A673 (cell line): ENCODE measurements at regions not wholly inside any gene's neighbourhood (a gene's known extent, or its start where the extent isn't known, plus 50 kb on each side); places are given as distances from the start of the nearest gene placed in this dataset.

ENCODE experiments used
- BruUV-seq: library from RNA; stranded (reverse); fragments of 400-500 nt; replicated peaks from 2 replicates; lab custom pipeline; 2021; lab: Mats Ljungman, UMichigan
- CTCF ChIA-PET: fragments of 300-600 bp; sonication (Branson Sonifier 250); formaldehyde crosslinking; loops from one replicate; lab custom pipeline; 2022; ENCODE audit warnings: antibody characterized with exemption; lab: Charles Lee
- POLR2A ChIA-PET: fragments of 300-600 bp; sonication (Branson Sonifier 250); formaldehyde crosslinking; loops from one replicate; lab custom pipeline; 2022; ENCODE audit warnings: antibody characterized with exemption; ENCODE audit not compliant: low non-redundant PET; lab: Charles Lee
- DNase-seq: peaks from one replicate; pipeline ENCODE4 v3.0.0-alpha.2; 2015; ENCODE audit warnings: low spot score
- H3K27ac ChIP-seq: fragments of 200-600 bp; sonication (generic); 2 replicates; pipeline ENCODE4 v1.5.1; 2016; ENCODE audit warnings: mixed run types, low read depth, mild to moderate bottlenecking, mixed read lengths, antibody characterized with exemption, low read length; ENCODE audit not compliant: poor library complexity, severe bottlenecking
- H3K27me3 ChIP-seq: fragments of 200-600 bp; sonication (generic); replicated peaks from 2 replicates; pipeline ENCODE4 v1.6.1; 2017; ENCODE audit warnings: mixed run types, low read depth, mild to moderate bottlenecking, mixed read lengths, antibody characterized with exemption, low read length; ENCODE audit not compliant: insufficient read depth, poor library complexity
- H3K36me3 ChIP-seq: fragments of 200-600 bp; sonication (generic); 2 replicates; pipeline ENCODE4 v1.6.1; 2016; ENCODE audit warnings: mixed run types, mild to moderate bottlenecking, mixed read lengths, antibody characterized with exemption, low read length; ENCODE audit not compliant: insufficient read depth, poor library complexity, severe bottlenecking
- H3K4me1 ChIP-seq: fragments of 200-600 bp; sonication (generic); 2 replicates; pipeline ENCODE4 v1.6.1; 2017; ENCODE audit warnings: mixed run types, mild to moderate bottlenecking, mixed read lengths, antibody characterized with exemption, low read length; ENCODE audit not compliant: insufficient read depth, poor library complexity, severe bottlenecking
- H3K4me3 ChIP-seq: fragments of 200-600 bp; sonication (generic); 2 replicates; pipeline ENCODE4 v1.5.1; 2016; ENCODE audit warnings: low read depth, mixed run types, mild to moderate bottlenecking, mixed read lengths, low read length; ENCODE audit not compliant: poor library complexity, severe bottlenecking
- H3K9me3 ChIP-seq: fragments of 200-600 bp; sonication (generic); 2 replicates; pipeline ENCODE4 v1.6.1; 2016; ENCODE audit warnings: mixed run types, low read depth, mild to moderate bottlenecking, mixed read lengths, antibody characterized with exemption, low read length; ENCODE audit not compliant: poor library complexity, severe bottlenecking
- EZH2 ChIP-seq: fragments of 200-600 bp; sonication (generic); IDR thresholded peaks from 2 replicates; pipeline ENCODE4 v1.6.1; 2017; ENCODE audit warnings: borderline replicate concordance, low read depth, mild to moderate bottlenecking, mixed read lengths, antibody characterized with exemption, low read length; ENCODE audit not compliant: poor library complexity, severe bottlenecking
- intact Hi-C: fragments of 100-400 bp; cut with micrococcal nuclease; formaldehyde crosslinking; loops from one replicate; pipeline ENCODE4 v1.10.0; 2022; ENCODE audit not compliant: unreplicated experiment
- TF ChIP-seq, protein P1 (sequence below): fragments of 300-800, 200-600 bp; sonication (generic); conservative IDR thresholded peaks from 2 replicates; pipeline ENCODE4 v1.5.1; 2017; ENCODE audit warnings: low read depth, mild to moderate bottlenecking, antibody characterized with exemption, low read length, moderate library complexity, mixed read lengths

DNA sequence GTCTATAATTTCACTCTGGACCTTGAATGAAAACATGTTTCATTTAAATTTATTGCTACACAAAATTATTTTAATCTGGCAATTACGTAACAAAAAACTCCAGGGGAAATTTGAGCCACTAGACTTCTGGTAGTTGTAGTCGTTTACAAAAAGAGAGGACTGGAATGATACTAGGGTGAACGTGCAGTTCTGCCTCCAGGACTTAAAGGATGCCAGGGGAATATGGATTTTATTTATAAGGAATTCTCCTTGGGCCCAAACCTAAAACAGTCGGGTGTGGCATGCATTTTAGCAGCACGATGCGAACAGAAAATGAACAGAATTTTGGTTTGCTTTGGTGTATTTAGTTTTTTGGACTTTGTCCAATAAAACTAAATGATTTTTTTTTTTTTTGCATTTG, 76.9 kb downstream of the PRL start:
- POLR2A ChIA-PET, result no interaction called here

DNA sequence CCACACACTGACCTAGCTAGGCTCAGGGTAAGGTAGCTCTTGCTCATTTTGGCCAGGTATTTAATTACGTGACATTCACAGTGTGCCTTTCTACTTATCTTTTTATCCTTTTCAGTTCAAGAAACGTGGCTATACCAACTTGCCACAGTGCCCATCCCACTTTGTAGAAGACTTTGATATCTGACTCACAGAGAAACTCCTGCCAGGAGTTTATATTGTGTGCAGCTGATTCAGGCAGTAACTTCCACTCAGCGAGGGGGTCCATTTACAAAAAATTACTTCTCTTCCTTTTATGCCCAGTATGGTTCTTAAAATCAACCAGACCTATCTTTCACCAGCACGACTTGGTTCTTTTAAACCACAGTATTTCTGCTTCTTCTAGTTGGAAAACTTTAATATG, 75.6 kb downstream of the PRL start:
- H3K36me3 ChIP-seq, result no peaks in the 10 kb centered on the region
- no peaks in the 10 kb centered on the region for H3K9me3 ChIP-seq
- ChIA-PET POLR2A (no interaction called here), CTCF (interaction anchor here (0.6 kb wide), 1 partner anchor 44 kb away, joined by 5 read pairs; no protein-coding TSS in a partner anchor)
- H3K27me3 ChIP-seq, result no peaks in the 10 kb centered on the region
- no peak for DNase-seq
- no peak overlapping the region for H3K4me3 ChIP-seq
- intact Hi-C loops, result no loop called here
- no TSS peak for BruUV-seq
- TF ChIP-seq EZH2, result no peak
- TF ChIP-seq, protein P1, sequence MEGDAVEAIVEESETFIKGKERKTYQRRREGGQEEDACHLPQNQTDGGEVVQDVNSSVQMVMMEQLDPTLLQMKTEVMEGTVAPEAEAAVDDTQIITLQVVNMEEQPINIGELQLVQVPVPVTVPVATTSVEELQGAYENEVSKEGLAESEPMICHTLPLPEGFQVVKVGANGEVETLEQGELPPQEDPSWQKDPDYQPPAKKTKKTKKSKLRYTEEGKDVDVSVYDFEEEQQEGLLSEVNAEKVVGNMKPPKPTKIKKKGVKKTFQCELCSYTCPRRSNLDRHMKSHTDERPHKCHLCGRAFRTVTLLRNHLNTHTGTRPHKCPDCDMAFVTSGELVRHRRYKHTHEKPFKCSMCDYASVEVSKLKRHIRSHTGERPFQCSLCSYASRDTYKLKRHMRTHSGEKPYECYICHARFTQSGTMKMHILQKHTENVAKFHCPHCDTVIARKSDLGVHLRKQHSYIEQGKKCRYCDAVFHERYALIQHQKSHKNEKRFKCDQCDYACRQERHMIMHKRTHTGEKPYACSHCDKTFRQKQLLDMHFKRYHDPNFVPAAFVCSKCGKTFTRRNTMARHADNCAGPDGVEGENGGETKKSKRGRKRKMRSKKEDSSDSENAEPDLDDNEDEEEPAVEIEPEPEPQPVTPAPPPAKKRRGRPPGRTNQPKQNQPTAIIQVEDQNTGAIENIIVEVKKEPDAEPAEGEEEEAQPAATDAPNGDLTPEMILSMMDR, result no peak
- H3K27ac ChIP-seq, result no peak overlapping the region
- H3K4me1 ChIP-seq, result no peaks in the 10 kb centered on the region

More for the DNA sequence above, 76.9 kb downstream of the PRL start:
- peak; percentile 6 for DNase-seq
- CTCF ChIA-PET, result no interaction called here
- intact Hi-C loops, result no loop called here
- H3K9me3 ChIP-seq, result no peaks in the 10 kb centered on the region
- TF ChIP-seq EZH2, result no peak
- TF ChIP-seq, protein P1, result no peak
- H3K27me3 ChIP-seq, result no peaks in the 10 kb centered on the region
- BruUV-seq, result no TSS peak
- H3K36me3 ChIP-seq, result no peaks in the 10 kb centered on the region
- no peak overlapping the region for H3K27ac ChIP-seq
- no peak overlapping the region for H3K4me3 ChIP-seq
- H3K4me1 ChIP-seq, result no peaks in the 10 kb centered on the region

DNA sequence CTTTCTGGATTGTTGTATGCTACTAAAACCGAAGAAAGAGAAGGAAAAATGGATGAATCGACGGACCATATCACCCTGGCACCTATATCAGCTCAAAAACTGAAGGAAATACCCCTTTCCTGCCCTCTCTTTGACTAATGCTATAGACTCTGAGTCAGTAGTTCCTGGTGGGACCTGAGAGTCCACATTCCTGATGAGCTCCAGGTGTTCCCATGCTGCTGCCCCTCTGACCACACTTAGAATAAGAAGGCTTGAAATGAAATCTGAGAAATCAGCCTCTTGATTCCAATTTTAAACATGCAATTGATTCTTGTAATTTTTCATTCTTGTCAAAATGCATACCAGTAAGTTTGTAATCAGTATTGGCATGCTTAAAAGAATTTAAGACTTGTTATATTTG, 75.2 kb downstream of the PRL start:
- no peak for TF ChIP-seq EZH2
- TF ChIP-seq, protein P1, result no peak
- no peaks in the 10 kb centered on the region for H3K4me1 ChIP-seq
- DNase-seq, result no peak
- no peaks in the 10 kb centered on the region for H3K9me3 ChIP-seq
- H3K4me3 ChIP-seq, result no peak overlapping the region
- no peak overlapping the region for H3K27ac ChIP-seq
- H3K27me3 ChIP-seq, result no peaks in the 10 kb centered on the region
- no TSS peak for BruUV-seq
- POLR2A ChIA-PET, result no interaction called here
- intact Hi-C loops, result no loop called here
- CTCF ChIA-PET, result no interaction called here
- H3K36me3 ChIP-seq, result no peaks in the 10 kb centered on the region
